HG02973 (cell line): ENCODE measurements at regions not wholly inside any gene's neighbourhood (a gene's known extent, or its start where the extent isn't known, plus 50 kb on each side); places are given as distances from the start of the nearest gene placed in this dataset.

Experiments used
- ATAC-seq: cut with Tn5 transposase; IDR thresholded peaks from one replicate; pipeline ENCODE4 v1.9.1; 2021; ENCODE audit warnings: moderate library complexity; ENCODE audit not compliant: unreplicated experiment

GRCh38 chr2:236847538-236848263 is 238.0 kb upstream of the COPS8 start:
- no peak for ATAC-seq

DNA sequence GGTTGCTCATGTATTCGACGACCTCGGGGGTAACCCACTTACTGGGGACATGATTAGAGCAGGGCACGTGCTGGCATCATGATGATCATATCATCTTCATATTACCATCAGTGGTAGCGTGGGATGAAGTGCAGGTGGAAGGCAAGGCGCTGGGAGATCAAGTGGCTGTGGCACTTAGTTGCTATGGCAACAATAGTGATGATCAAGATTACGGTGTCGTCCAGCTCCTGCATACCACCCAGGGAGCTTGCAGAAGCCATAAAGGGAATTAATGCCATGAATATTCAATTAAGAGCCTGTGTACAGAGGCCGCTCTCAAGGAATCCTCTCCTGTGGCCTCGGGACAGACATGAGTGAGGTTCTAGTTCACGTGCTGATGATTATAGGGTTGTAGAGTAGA is 237.2 kb upstream of the COPS8 start:
- no peak for ATAC-seq

DNA sequence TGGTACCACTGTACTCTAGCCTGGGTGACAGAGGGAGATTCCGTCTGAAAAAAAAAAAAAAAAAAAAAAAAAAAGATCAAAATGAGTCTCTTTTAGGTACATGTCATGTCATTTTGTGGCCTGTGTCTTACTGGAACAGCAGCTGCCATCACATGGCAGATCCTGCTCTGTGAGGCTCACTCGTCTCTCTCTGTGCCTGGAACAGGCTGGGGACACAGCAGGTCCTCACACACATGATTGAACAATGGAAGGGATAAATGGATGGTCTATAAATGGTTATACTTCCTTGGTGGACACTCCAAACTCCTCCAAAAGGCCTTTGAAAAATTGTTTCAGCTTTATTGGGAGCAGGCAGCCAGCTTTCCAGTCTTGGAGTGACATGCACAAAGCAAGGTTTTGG is 236.2 kb upstream of the COPS8 start:
- no peak for ATAC-seq

GRCh38 chr2:236849940-236850339 is 235.7 kb upstream of the COPS8 start:
- ATAC-seq = no peak

DNA sequence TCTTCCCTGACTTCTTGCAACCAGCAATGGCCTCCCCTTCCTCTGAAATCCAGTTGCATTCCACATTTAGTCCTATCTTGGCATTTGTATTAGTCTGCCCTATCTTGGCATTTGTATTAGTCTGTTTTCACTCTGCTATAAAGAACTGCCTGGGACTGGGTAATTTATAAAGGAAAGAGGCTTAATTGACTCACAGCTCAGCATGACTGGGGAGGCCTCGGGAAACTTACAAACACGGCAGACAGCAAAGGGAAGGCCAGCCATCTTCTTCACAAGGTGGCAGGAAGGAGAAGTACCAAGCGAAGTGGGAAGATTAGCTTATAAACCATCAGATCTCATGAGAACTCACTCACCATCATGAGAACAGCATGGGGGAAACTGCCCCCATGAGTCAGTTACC is 234.5 kb upstream of the COPS8 start:
- no peak for ATAC-seq

- no peak for ATAC-seq
These were observed 233.4 kb upstream of the COPS8 start for GRCh38 chr2:236852100-236852976.

DNA sequence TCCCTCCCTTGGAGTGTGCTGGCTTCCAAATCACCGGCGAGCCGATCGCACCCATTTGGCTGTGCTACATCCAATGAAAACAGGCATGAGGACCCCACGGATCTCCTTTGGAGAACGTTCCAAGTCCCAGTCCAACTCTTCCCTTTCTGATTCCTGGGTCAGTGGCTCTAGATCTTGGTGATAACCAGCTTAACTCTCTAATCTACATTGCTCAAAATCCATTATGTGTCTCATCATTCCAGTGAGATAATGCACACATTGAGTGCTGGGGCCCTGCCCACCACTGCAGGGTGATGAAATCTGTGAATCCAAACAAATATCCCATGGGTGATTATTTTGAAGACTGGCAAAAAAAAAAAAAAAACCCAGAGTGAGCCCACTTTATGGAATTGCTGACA is 232.7 kb upstream of the COPS8 start:
- no peak for ATAC-seq

DNA sequence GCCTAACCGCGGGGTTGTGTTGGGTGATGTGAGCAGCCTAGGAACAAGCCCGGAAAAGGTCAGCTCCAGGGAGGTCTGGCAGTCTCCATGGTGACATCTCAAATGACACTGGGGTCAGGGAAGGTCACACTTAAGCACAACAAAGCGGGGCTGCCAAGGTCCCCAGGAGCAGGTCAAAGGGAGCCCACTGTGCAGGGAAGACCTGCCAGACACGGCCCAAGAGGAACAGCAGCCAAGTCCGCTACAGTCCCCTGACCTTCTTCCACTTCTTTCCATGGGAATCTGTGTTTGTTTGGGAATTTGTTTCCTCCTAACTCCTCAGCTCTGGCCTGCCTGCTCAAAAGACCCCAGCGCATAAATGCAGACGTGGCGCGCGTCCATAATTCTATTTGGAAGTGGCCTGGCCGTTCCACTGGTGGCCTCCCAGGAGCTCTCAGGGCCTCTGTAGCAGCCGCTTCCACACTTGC is 232.1 kb upstream of the COPS8 start:
- ATAC-seq = no peak

- no peak for ATAC-seq
These were observed 230.4 kb upstream of the COPS8 start for GRCh38 chr2:236855176-236855865.

- ATAC-seq = no peak
These were observed 229.5 kb upstream of the COPS8 start for GRCh38 chr2:236855866-236856847.

DNA sequence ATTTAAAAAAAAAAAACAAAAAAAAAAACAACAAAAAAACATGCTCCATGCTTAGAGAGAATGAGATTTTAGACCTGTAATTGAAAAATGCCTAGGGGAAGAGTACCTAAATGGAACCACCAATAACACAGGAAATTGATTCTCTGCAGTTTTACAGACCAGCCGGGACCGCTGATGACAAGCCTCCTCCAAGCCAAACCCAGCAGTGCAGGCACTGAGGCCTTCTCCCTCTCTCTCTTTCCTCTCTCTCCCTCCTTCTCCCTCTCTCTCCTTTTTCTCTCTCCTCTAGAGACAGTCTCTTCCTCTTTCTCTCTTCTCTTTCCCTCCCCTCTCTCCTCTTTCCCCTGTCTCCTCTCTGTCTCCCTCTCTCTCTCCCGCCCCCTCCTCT is 228.8 kb upstream of the COPS8 start:
- ATAC-seq = no peak

DNA sequence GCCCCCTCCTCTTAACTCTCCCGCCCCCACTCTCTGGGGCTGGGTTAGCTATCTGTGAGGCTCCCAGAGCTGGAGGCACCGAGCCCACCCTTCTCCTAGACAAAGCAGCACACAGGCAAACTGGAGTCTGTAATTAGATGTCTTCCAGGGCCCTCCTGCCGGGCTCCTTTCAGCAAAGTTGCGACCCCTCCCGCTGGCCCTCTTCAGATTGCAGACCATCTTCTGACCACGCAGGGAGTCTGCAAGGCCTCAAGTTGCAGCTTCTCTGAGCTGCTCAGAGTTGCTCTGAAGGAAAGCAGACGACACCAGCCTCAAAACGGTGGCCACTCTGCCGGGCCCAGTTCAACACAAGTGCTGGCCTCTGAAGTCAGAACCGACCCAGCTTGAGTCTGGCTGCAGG is 228.4 kb upstream of the COPS8 start:
- ATAC-seq = no peak

GRCh38 chr2:236857781-236858180 is 227.9 kb upstream of the COPS8 start:
- no peak for ATAC-seq

GRCh38 chr2:236858661-236859060 is 227.0 kb upstream of the COPS8 start:
- ATAC-seq = no peak

- ATAC-seq = no peak
These were observed 225.8 kb upstream of the COPS8 start for GRCh38 chr2:236859908-236860307.

DNA sequence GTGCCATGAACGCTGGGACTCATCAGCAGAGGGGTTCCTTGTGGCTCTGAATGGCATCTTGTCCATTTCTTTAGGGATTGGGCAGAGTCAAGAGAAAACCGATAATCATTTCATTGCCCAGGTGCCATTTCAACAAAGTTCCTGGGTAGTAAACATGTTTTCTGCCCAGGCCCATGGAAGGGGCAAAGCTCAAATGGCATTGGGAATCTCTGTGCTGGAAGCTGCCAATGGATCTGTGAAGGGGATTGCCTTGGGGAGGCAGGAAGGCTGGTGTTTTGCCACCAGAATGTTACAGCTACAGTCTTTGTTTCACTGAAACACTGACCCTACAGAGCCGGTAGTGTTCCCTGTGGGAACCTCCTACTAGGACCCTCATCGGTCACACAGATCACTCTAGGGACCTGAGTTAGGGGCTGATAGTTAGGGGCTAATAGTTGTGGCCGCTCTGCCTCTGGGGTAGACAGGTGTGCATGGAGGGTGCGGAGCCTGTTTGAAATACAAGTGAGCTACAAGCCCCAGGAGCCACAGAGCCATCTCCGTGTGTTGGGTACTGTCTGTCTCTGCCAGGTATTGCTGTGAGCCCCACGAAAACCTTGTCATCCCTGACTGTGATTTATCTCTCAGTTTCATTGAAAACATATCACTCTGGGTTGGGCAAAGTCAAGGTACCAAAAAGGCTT is 224.4 kb upstream of the COPS8 start:
- ATAC-seq = no peak

DNA sequence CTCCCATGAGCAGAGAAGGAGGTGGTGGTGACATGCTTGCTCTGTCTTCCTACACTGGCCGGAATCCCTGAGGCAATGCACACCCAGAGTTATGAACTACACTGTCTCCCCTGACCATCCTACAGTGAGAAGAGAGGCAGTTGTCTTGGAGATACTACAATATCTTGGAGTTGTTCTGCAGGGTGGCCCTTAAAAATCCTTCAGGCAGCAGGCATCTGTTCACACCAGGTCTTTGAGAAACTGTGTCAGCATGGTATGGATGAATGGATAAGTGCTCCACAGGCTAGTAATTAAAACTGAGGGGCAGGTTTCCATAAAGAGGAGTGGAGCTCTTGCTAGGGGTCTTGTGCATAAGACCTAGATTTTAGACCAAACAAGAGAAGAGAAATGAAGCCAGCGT is 223.7 kb upstream of the COPS8 start:
- ATAC-seq = no peak

GRCh38 chr2:236862526-236862925 is 223.2 kb upstream of the COPS8 start:
- no peak for ATAC-seq

DNA sequence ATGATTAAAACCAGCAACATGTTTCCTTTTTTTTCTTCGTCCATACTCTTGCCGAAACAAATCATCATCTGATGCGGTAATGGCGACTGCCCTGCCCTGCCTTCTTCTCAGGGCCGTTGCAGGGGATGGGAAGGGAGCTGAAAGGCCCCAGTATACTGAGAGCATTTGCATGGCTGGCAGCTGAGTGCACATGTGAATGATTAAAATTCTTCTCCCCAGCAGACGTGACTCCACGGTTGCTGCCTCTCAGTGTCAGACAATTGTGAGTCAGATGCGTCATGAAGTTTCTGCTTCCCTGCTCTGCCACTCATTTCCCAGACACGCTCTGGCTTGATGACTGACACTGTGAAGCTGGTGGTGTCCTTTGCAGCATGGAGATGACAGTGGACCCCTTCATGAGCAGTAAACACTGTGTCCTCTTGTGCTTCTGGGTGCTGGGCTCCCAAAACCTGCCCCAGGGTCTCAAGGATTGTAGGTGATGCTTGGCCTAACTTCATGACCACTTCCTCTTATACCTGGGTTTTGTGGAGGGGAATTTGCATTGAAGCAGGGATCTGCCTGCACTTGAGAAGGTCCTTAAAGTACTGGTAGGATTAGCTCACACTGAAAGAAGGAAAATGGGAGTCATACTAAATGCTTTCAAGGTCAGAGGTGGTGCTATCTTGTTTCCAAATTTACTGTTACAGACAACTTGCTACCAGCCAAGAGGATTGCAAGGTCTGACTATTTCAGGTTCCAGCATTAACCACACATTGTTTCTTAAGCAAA is 222.5 kb upstream of the COPS8 start:
- ATAC-seq = peak; percentile 91
